Astrocyte (in vitro differentiated cells and primary cell): ENCODE measurements at regions not wholly inside any gene's neighbourhood (a gene's known extent, or its start where the extent isn't known, plus 50 kb on each side); places are given as distances from the start of the nearest gene placed in this dataset.

Experiments used
- EZH2 ChIP-seq: IDR thresholded peaks from 2 replicates; pipeline ENCODE4 v1.6.1; 2012; ENCODE audit warnings: mild to moderate bottlenecking, low read length, inconsistent platforms; ENCODE audit not compliant: insufficient read depth
- TF ChIP-seq, protein P1 (sequence below): IDR thresholded peaks from 2 replicates; pipeline ENCODE4 v1.5.1; 2011; ENCODE audit warnings: low read depth, mild to moderate bottlenecking, inconsistent platforms, low read length, moderate library complexity; ENCODE audit not compliant: insufficient read depth

DNA sequence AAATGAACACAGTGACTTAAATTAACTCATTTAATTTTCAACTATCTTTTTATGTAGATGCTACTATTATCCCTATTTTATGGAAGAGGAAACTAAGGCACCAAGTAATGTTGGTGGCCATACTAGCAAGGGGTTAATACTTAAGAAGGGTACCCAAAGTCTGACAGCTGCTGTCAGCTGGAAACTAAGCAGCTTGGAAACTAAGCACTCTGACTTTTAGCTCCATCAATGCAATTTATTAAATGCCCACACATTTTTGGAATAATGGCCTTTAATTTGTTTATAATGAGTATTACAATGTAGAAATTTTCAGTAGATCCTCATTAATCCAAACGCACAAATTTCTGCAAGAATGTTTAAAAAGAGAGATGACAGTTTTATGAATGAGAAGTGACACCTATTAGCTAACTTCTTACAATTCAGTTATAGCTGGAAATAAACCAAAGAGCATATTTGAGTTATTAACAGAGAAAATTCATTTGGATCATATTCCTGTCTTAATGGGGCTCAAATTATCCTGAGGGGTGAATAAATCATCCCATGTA lies 483.1 kb upstream of the MBL2 start:
- TF ChIP-seq, protein P1, sequence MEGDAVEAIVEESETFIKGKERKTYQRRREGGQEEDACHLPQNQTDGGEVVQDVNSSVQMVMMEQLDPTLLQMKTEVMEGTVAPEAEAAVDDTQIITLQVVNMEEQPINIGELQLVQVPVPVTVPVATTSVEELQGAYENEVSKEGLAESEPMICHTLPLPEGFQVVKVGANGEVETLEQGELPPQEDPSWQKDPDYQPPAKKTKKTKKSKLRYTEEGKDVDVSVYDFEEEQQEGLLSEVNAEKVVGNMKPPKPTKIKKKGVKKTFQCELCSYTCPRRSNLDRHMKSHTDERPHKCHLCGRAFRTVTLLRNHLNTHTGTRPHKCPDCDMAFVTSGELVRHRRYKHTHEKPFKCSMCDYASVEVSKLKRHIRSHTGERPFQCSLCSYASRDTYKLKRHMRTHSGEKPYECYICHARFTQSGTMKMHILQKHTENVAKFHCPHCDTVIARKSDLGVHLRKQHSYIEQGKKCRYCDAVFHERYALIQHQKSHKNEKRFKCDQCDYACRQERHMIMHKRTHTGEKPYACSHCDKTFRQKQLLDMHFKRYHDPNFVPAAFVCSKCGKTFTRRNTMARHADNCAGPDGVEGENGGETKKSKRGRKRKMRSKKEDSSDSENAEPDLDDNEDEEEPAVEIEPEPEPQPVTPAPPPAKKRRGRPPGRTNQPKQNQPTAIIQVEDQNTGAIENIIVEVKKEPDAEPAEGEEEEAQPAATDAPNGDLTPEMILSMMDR = no peak
- no peak for TF ChIP-seq EZH2
